ENCODE measurements at regions not wholly inside any gene's neighbourhood (a gene's known extent, or its start where the extent isn't known, plus 50 kb on each side); places are given as distances from the start of the nearest gene placed in this dataset.

GRCh38 chr4:99716996-99717395 lies 59.4 kb upstream of the C4orf54 start:
- DNase-seq (ENCODE audit: extremely low read depth in 1 of 11, low read depth in 9 of 11, low spot score in 4 of 11): no peak

GRCh38 chr4:99715286-99715685 lies 57.7 kb upstream of the C4orf54 start:
- DNase-seq (ENCODE audit: extremely low read depth in 1 of 11, low read depth in 9 of 11, low spot score in 4 of 11): no peak

- DNase-seq (ENCODE audit: extremely low read depth in 1 of 11, low read depth in 9 of 11, low spot score in 4 of 11): no peak
Measured at GRCh38 chr4:99714179-99714578, 56.6 kb upstream of the C4orf54 start.

- DNase-seq (ENCODE audit: extremely low read depth in 1 of 11, low read depth in 9 of 11, low spot score in 4 of 11): no peak
Measured at GRCh38 chr4:99712530-99712929, 54.9 kb upstream of the C4orf54 start.

- DNase-seq (ENCODE audit: extremely low read depth in 1 of 11, low read depth in 9 of 11, low spot score in 4 of 11): no peak
Measured at GRCh38 chr4:99712099-99712498, 54.5 kb upstream of the C4orf54 start.

- DNase-seq (ENCODE audit: extremely low read depth in 1 of 11, low read depth in 9 of 11, low spot score in 4 of 11): no peak
Measured at GRCh38 chr4:99711657-99712056, 54.0 kb upstream of the C4orf54 start.

GRCh38 chr4:99710681-99711345 lies 53.2 kb upstream of the C4orf54 start:
- no peak for DNase-seq (ENCODE audit: extremely low read depth in 1 of 11, low read depth in 9 of 11, low spot score in 4 of 11)

- DNase-seq (ENCODE audit: extremely low read depth in 1 of 11, low read depth in 9 of 11, low spot score in 4 of 11): no peak
Measured at GRCh38 chr4:99710020-99710419, 52.4 kb upstream of the C4orf54 start.

- no peak for DNase-seq (ENCODE audit: extremely low read depth in 1 of 11, low read depth in 9 of 11, low spot score in 4 of 11)
Measured at GRCh38 chr4:99708551-99708950, 50.9 kb upstream of the C4orf54 start.

Measured in renal cortex interstitium (tissue), 11 donors.